ENCODE measurements at regions not wholly inside any gene's neighbourhood (a gene's known extent, or its start where the extent isn't known, plus 50 kb on each side); places are given as distances from the start of the nearest gene placed in this dataset.

- no peak for TF ChIP-seq DDIT3 (CRISPR knock-in tag; IDR thresholded peaks at IDR 0.05)
- no peak for TF ChIP-seq FOXK2 (IDR thresholded peaks at IDR 0.05)
- no peak for TF ChIP-seq ATF2 (CRISPR knock-in tag; IDR thresholded peaks at IDR 0.05)
- TF ChIP-seq, protein P1, sequence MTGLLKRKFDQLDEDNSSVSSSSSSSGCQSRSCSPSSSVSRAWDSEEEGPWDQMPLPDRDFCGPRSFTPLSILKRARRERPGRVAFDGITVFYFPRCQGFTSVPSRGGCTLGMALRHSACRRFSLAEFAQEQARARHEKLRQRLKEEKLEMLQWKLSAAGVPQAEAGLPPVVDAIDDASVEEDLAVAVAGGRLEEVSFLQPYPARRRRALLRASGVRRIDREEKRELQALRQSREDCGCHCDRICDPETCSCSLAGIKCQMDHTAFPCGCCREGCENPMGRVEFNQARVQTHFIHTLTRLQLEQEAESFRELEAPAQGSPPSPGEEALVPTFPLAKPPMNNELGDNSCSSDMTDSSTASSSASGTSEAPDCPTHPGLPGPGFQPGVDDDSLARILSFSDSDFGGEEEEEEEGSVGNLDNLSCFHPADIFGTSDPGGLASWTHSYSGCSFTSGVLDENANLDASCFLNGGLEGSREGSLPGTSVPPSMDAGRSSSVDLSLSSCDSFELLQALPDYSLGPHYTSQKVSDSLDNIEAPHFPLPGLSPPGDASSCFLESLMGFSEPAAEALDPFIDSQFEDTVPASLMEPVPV (CRISPR knock-in tag; IDR thresholded peaks at IDR 0.05) = no peak
Measured at GRCh38 chr10:104509981-104510380, 131.1 kb upstream of the SORCS3 start (continued).

DNA sequence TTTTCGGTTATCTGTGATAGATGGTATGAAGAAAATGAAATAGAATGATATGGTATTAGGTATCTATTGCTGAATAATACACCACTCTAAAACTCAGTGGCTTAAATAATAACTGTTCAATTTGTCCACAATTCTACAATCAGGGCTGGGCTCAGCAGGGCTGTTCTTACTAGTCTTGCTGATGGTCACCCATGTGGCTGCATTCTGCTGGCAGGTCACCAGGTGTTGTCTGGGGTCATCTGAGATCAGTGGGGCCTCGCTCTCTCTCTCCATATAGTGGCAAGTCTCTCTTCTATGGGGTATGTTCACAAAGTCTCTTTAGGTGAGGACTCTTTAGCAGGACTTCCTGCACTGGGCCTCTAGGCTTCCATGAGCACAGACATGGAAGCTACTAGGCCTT lies 130.4 kb upstream of the SORCS3 start:
- Histone ChIP-seq H3K36me3 (replicated peaks in 1 of 2; ENCODE audit: control insufficient read depth in 1 of 2, insufficient read depth in 2 of 2, low read length in 2 of 2) (no peaks in the 10 kb centered on the region), H3K79me2 (ENCODE audit: insufficient read depth, low read length) (no peaks in the 10 kb centered on the region), H2AFZ (ENCODE audit: low read length) (no peak overlapping the region), H4K20me1 (ENCODE audit: insufficient read depth, low read length) (no peaks in the 10 kb centered on the region), H3K4me2 (ENCODE audit: low read depth, low read length) (no peak overlapping the region), H3K27ac (ENCODE audit: extremely low read length, insufficient read depth, low read length) (no peak overlapping the region), H3K4me3 (replicated peaks in 1 of 3; ENCODE audit: insufficient read depth in 1 of 3, low read depth in 2 of 3, low read length in 3 of 3) (no peak overlapping the region), H3K27me3 (ENCODE audit: control insufficient read depth in 1 of 2, insufficient read depth in 2 of 2, low read length in 2 of 2) (peaks cover 0 to 11% of the 10 kb centered on the region in 2 experiments; a peak in 2 of 5 replicates), H3K9me3 (ENCODE audit: low read length) (no peaks in the 10 kb centered on the region), H3K4me1 (ENCODE audit: insufficient read depth, low read length) (no peaks in the 10 kb centered on the region), H3K9ac (ENCODE audit: insufficient read depth, low read depth, low read length) (no peak overlapping the region)
- ATAC-seq = no peak
- no TSS peak for BruUV-seq (replicated peaks)
- in situ Hi-C loops (cut with HindIII; ENCODE audit: extremely low pct_ligation_motif_present, low pct_unique_long_range_greater_than_20kb) (no loop called here), intact Hi-C loops (cut with micrococcal nuclease; ENCODE audit: unreplicated experiment) (no loop called here)
- POLR2A ChIA-PET = no interaction called here
- FAIRE-seq = no peak
- no peak for TF ChIP-seq PHB2 (IDR thresholded peaks at IDR 0.05; ENCODE audit: partially characterized antibody)
- TF ChIP-seq HIC2 (CRISPR knock-in tag; IDR thresholded peaks at IDR 0.05; ENCODE audit: low read depth) = no peak
- TF ChIP-seq DPF2 (CRISPR knock-in tag; IDR thresholded peaks at IDR 0.05; ENCODE audit: borderline replicate concordance, low read depth) = no peak
- no peak for TF ChIP-seq ZEB1 (IDR thresholded peaks at IDR 0.05; ENCODE audit: insufficient replicate concordance, low read depth)
- no peak for TF ChIP-seq POGZ (CRISPR knock-in tag; IDR thresholded peaks at IDR 0.05)
- WGBS (ENCODE audit: low lambda C conversion rate) = 0% methylated on average over 2 of the region's 2 CpGs
- no peak for DNase-seq (ENCODE audit: low spot score)
- CTCF ChIA-PET (ENCODE audit: low intra/inter-chr PET ratio, low total read pairs) = no interaction called here
